WTC11 (cell line): ENCODE measurements at regions not wholly inside any gene's neighbourhood (a gene's known extent, or its start where the extent isn't known, plus 50 kb on each side); places are given as distances from the start of the nearest gene placed in this dataset.

Experiments
- ATAC-seq: fragments of 200-7000 bp; cut with Tn5 transposase; 2 replicates; pipeline ENCODE4 v1.10.0; 2021; ENCODE audit warnings: mild to moderate bottlenecking, moderate library complexity
- CTCF ChIA-PET: fragments of 300-600 bp; sonication (Branson Sonifier 250); formaldehyde crosslinking; loops from one replicate; lab custom pipeline; 2021; ENCODE audit warnings: antibody characterized with exemption; lab: Charles Lee
- POLR2A ChIA-PET: fragments of 350-600 bp; sonication (Branson Sonifier 250); formaldehyde crosslinking; loops from one replicate; lab custom pipeline; 2021; ENCODE audit warnings: antibody characterized with exemption; lab: Charles Lee
- DNase-seq: peaks from one replicate; pipeline ENCODE4 v3.0.0; 2021; ENCODE audit warnings: low spot score
- H3K27ac Mint-ChIP-seq: 2 replicates; pipeline ENCODE4 v1.8.0; 2021; ENCODE audit warnings: mixed read lengths
- H3K27me3 Mint-ChIP-seq: 2 replicates; pipeline ENCODE4 v1.8.0; 2021; ENCODE audit warnings: low read depth, mild to moderate bottlenecking, moderate library complexity, mixed read lengths
- H3K36me3 Mint-ChIP-seq: 2 replicates; pipeline ENCODE4 v1.8.0; 2021; ENCODE audit warnings: mixed read lengths
- H3K4me1 Mint-ChIP-seq: 2 replicates; pipeline ENCODE4 v1.8.0; 2022; ENCODE audit warnings: mixed read lengths
- H3K4me3 Mint-ChIP-seq: 2 replicates; pipeline ENCODE4 v1.8.0; 2021; ENCODE audit warnings: mild to moderate bottlenecking, moderate library complexity, mixed read lengths
- H3K9me3 Mint-ChIP-seq: 2 replicates; pipeline ENCODE4 v1.8.0; 2021; ENCODE audit warnings: mixed read lengths
- AFF4 ChIP-seq: sonication (generic); formaldehyde crosslinking; IDR thresholded peaks from 2 replicates; pipeline ENCODE4 v1.8.1; 2023; ENCODE audit warnings: mild to moderate bottlenecking, missing genetic modification reagents, borderline replicate concordance
- AR ChIP-seq: fragments of 250-450 bp; sonication (Bioruptor Pico); IDR thresholded peaks from 2 replicates; pipeline ENCODE4 v1.9.0; 2021; ENCODE audit warnings: mild to moderate bottlenecking
- ARID4B ChIP-seq: sonication (generic); formaldehyde crosslinking; IDR thresholded peaks from 2 replicates; pipeline ENCODE4 v1.8.0; 2023; ENCODE audit warnings: missing genetic modification reagents, mild to moderate bottlenecking, borderline replicate concordance
- ATF1 ChIP-seq: sonication (generic); formaldehyde crosslinking; IDR thresholded peaks from 2 replicates; pipeline ENCODE4 v1.8.1; 2023; ENCODE audit warnings: mild to moderate bottlenecking, moderate library complexity, missing genetic modification reagents
- ATF2 ChIP-seq: sonication (generic); formaldehyde crosslinking; IDR thresholded peaks from 2 replicates; pipeline ENCODE4 v1.8.1; 2022; ENCODE audit warnings: low read depth, missing genetic modification reagents, borderline replicate concordance
- CBFB ChIP-seq: sonication (generic); formaldehyde crosslinking; IDR thresholded peaks from 2 replicates; pipeline ENCODE4 v1.8.1; 2022; ENCODE audit warnings: mild to moderate bottlenecking, low read depth, missing genetic modification reagents
- ESRRA ChIP-seq: sonication (generic); formaldehyde crosslinking; IDR thresholded peaks from 2 replicates; pipeline ENCODE4 v1.8.1; 2022; ENCODE audit warnings: mild to moderate bottlenecking, missing genetic modification reagents, borderline replicate concordance
- FOXJ3 ChIP-seq: sonication (generic); formaldehyde crosslinking; IDR thresholded peaks from 2 replicates; pipeline ENCODE4 v1.9.0; 2021; ENCODE audit warnings: missing genetic modification reagents, mild to moderate bottlenecking, borderline replicate concordance
- GTF2I ChIP-seq: fragments of 250-450 bp; sonication (Bioruptor Pico); conservative IDR thresholded peaks from 2 replicates; pipeline ENCODE4 v1.4.0; 2021; ENCODE audit warnings: mild to moderate bottlenecking
- IRF1 ChIP-seq: sonication (generic); formaldehyde crosslinking; IDR thresholded peaks from 2 replicates; pipeline ENCODE4 v1.8.0; 2023; ENCODE audit warnings: missing genetic modification reagents
- MYBL2 ChIP-seq: sonication (generic); formaldehyde crosslinking; IDR thresholded peaks from 2 replicates; pipeline ENCODE4 v1.8.1; 2023; ENCODE audit warnings: mild to moderate bottlenecking, moderate library complexity, missing genetic modification reagents
- NFATC4 ChIP-seq: fragments of 250-450 bp; sonication (Bioruptor Pico); IDR thresholded peaks from 2 replicates; pipeline ENCODE4 v1.9.0; 2021; ENCODE audit warnings: mild to moderate bottlenecking
- NFE2L1 ChIP-seq: sonication (generic); formaldehyde crosslinking; IDR thresholded peaks from 2 replicates; pipeline ENCODE4 v1.8.1; 2023; ENCODE audit warnings: missing genetic modification reagents
- PREB ChIP-seq: sonication (generic); formaldehyde crosslinking; IDR thresholded peaks from 2 replicates; pipeline ENCODE4 v1.8.1; 2022; ENCODE audit warnings: mild to moderate bottlenecking, missing genetic modification reagents, moderate library complexity, borderline replicate concordance
- SP1 ChIP-seq: sonication (generic); formaldehyde crosslinking; conservative IDR thresholded peaks from 2 replicates; pipeline ENCODE4 v1.8.1; 2022; ENCODE audit warnings: missing genetic modification reagents
- ZNF263 ChIP-seq: sonication (generic); formaldehyde crosslinking; IDR thresholded peaks from 2 replicates; pipeline ENCODE4 v1.8.1; 2022; ENCODE audit warnings: low read depth, mild to moderate bottlenecking, moderate library complexity, missing genetic modification reagents
- ZNF416 ChIP-seq: fragments of 250-450 bp; sonication (Bioruptor Pico); IDR thresholded peaks from 2 replicates; pipeline ENCODE4 v1.9.0; 2021; ENCODE audit warnings: mild to moderate bottlenecking, inconsistent platforms
- ZNF423 ChIP-seq: fragments of 250-450 bp; sonication (Bioruptor Pico); IDR thresholded peaks from 2 replicates; pipeline ENCODE4 v2.1.2; 2022; ENCODE audit warnings: mild to moderate bottlenecking, moderate library complexity

GRCh38 chr3:81068546-81068945 lies 692.9 kb downstream of the GBE1 start:
- Mint-ChIP-seq H3K27me3 (peaks cover 6% of the 10 kb centered on the region), H3K27ac (no peak overlapping the region), H3K9me3 (peaks cover 67% of the 10 kb centered on the region), H3K36me3 (peaks cover 58% of the 10 kb centered on the region), H3K4me1 (no peaks in the 10 kb centered on the region), H3K4me3 (no peak overlapping the region)
- ATAC-seq (no peak), DNase-seq (no peak)
- TF ChIP-seq ATF2 (CRISPR knock-in tag) = no peak
- TF ChIP-seq AR (CRISPR knock-in tag) = no peak
- TF ChIP-seq SP1 (CRISPR knock-in tag) = no peak
- no peak for TF ChIP-seq MYBL2 (CRISPR knock-in tag)
- no peak for TF ChIP-seq PREB (CRISPR knock-in tag)
- no peak for TF ChIP-seq NFE2L1 (CRISPR knock-in tag)
- no peak for TF ChIP-seq ATF1 (CRISPR knock-in tag)
- TF ChIP-seq ESRRA (CRISPR knock-in tag) = no peak
- no peak for TF ChIP-seq ARID4B
- no peak for TF ChIP-seq NFATC4 (CRISPR knock-in tag)
- no peak for TF ChIP-seq GTF2I (CRISPR knock-in tag)
- no peak for TF ChIP-seq ZNF416 (CRISPR knock-in tag)
- TF ChIP-seq ZNF423 (CRISPR knock-in tag) = no peak
- no peak for TF ChIP-seq FOXJ3 (CRISPR knock-in tag)
- TF ChIP-seq IRF1 (CRISPR knock-in tag) = no peak
- TF ChIP-seq CBFB (CRISPR knock-in tag) = no peak
- TF ChIP-seq AFF4 (CRISPR knock-in tag) = no peak
- no peak for TF ChIP-seq ZNF263
- ChIA-PET POLR2A (no interaction called here), CTCF (no interaction called here)
